AG04450 (cell line): ENCODE measurements at regions not wholly inside any gene's neighbourhood (a gene's known extent, or its start where the extent isn't known, plus 50 kb on each side); places are given as distances from the start of the nearest gene placed in this dataset.

Experiments used
- CTCF ChIA-PET: fragments of 300-600, 350-600 bp; formaldehyde crosslinking; extraction: SDS; loops from one replicate; lab custom pipeline; 2022; ENCODE audit warnings: antibody characterized with exemption, inconsistent platforms; lab: Charles Lee
- POLR2A ChIA-PET: fragments of 350-600 bp; formaldehyde crosslinking; extraction: SDS; loops from one replicate; lab custom pipeline; 2021; ENCODE audit warnings: antibody characterized with exemption, inconsistent platforms; lab: Yijun Ruan, JAX
- DNase-seq: peaks from one replicate; pipeline ENCODE4 v3.0.0-alpha.2; 2011; ENCODE audit warnings: low read depth, low spot score
- H3K27ac ChIP-seq: one replicate; pipeline ENCODE4 v1.5.1; 2012; ENCODE audit warnings: low read depth, low read length, control low read depth
- H3K27me3 ChIP-seq: one replicate; pipeline ENCODE4 v1.6.0; 2012; ENCODE audit warnings: low read length; ENCODE audit not compliant: control insufficient read depth, insufficient read depth
- H3K4me3 ChIP-seq: 2 replicates; pipeline ENCODE4 v1.5.1; 2011; ENCODE audit warnings: mild to moderate bottlenecking, low read depth, low read length, control low read depth
- H3K9me3 ChIP-seq: 2 replicates; pipeline ENCODE4 v1.5.1; 2012; ENCODE audit warnings: low read length; ENCODE audit not compliant: control insufficient read depth, insufficient read depth
- TF ChIP-seq, protein P1 (sequence below): IDR thresholded peaks from 2 replicates; pipeline ENCODE4 v1.5.1; 2011; ENCODE audit warnings: low read depth, low read length, control low read depth, inconsistent platforms

GRCh38 chr18:10197097-10197496, 257.3 kb upstream of the APCDD1 start:
- H3K27ac ChIP-seq, result no peak overlapping the region
- POLR2A ChIA-PET, result no interaction called here
- no peak for DNase-seq
- TF ChIP-seq, protein P1, sequence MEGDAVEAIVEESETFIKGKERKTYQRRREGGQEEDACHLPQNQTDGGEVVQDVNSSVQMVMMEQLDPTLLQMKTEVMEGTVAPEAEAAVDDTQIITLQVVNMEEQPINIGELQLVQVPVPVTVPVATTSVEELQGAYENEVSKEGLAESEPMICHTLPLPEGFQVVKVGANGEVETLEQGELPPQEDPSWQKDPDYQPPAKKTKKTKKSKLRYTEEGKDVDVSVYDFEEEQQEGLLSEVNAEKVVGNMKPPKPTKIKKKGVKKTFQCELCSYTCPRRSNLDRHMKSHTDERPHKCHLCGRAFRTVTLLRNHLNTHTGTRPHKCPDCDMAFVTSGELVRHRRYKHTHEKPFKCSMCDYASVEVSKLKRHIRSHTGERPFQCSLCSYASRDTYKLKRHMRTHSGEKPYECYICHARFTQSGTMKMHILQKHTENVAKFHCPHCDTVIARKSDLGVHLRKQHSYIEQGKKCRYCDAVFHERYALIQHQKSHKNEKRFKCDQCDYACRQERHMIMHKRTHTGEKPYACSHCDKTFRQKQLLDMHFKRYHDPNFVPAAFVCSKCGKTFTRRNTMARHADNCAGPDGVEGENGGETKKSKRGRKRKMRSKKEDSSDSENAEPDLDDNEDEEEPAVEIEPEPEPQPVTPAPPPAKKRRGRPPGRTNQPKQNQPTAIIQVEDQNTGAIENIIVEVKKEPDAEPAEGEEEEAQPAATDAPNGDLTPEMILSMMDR, result no peak
- no peaks in the 10 kb centered on the region for H3K9me3 ChIP-seq
- no peaks in the 10 kb centered on the region for H3K27me3 ChIP-seq
- no peak overlapping the region for H3K4me3 ChIP-seq
- CTCF ChIA-PET, result interaction anchor here (1.1 kb wide), 1 partner anchor 225 kb away, joined by 3 read pairs; no protein-coding TSS in a partner anchor

- Histone ChIP-seq H3K27ac (no peak overlapping the region), H3K4me3 (no peak overlapping the region), H3K9me3 (no peaks in the 10 kb centered on the region), H3K27me3 (peaks cover 10% of the 10 kb centered on the region)
- DNase-seq, result no peak
- TF ChIP-seq, protein P1, result no peak
- ChIA-PET CTCF (no interaction called here), POLR2A (no interaction called here)
Observed at GRCh38 chr18:10201226-10201625, 253.2 kb upstream of the APCDD1 start.

GRCh38 chr18:10201659-10202058, 252.8 kb upstream of the APCDD1 start:
- ChIA-PET POLR2A (no interaction called here), CTCF (no interaction called here)
- TF ChIP-seq, protein P1, result no peak
- no peak overlapping the region for H3K27ac ChIP-seq
- no peak overlapping the region for H3K4me3 ChIP-seq
- peaks cover 11% of the 10 kb centered on the region for H3K27me3 ChIP-seq
- no peak for DNase-seq
- no peaks in the 10 kb centered on the region for H3K9me3 ChIP-seq

- no peaks in the 10 kb centered on the region for H3K9me3 ChIP-seq
- H3K4me3 ChIP-seq, result no peak overlapping the region
- POLR2A ChIA-PET, result no interaction called here
- peaks cover 11% of the 10 kb centered on the region for H3K27me3 ChIP-seq
- DNase-seq, result no peak
- no peak overlapping the region for H3K27ac ChIP-seq
- CTCF ChIA-PET, result no interaction called here
- TF ChIP-seq, protein P1, result no peak
Observed at GRCh38 chr18:10202845-10203321, 251.6 kb upstream of the APCDD1 start.

GRCh38 chr18:10205151-10205550, 249.3 kb upstream of the APCDD1 start:
- H3K27me3 ChIP-seq, result peaks cover 11% of the 10 kb centered on the region
- no peak overlapping the region for H3K27ac ChIP-seq
- ChIA-PET CTCF (no interaction called here), POLR2A (no interaction called here)
- DNase-seq, result no peak
- TF ChIP-seq, protein P1, result no peak
- H3K4me3 ChIP-seq, result no peak overlapping the region
- H3K9me3 ChIP-seq, result no peaks in the 10 kb centered on the region
